HG03045 (cell line): ENCODE measurements at regions not wholly inside any gene's neighbourhood (a gene's known extent, or its start where the extent isn't known, plus 50 kb on each side); places are given as distances from the start of the nearest gene placed in this dataset.

Source experiments
- ATAC-seq: cut with Tn5 transposase; IDR thresholded peaks from one replicate; pipeline ENCODE4 v1.9.1; 2021; ENCODE audit warnings: mild to moderate bottlenecking, moderate library complexity; ENCODE audit not compliant: unreplicated experiment

DNA sequence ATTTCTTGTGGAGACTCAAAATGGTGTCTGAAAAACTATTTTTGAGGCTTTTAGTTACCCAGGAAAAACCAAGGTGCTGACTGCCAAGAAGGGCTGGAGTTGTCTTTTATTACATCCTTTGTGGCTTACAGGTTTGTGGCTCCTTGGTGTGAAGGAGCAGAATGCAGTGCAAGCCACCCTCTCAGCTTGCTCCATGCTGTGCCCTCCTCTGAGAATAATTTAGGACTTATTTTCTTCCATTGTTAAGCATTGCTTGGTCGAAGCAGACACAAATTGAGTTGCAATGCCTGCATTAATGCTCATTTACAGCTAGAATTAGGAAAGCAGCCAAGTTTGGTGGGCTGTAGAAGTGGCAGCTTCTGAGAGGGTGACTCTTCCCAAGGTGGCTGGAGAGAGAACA is 272.2 kb downstream of the KIF4B start:
- no peak for ATAC-seq

DNA sequence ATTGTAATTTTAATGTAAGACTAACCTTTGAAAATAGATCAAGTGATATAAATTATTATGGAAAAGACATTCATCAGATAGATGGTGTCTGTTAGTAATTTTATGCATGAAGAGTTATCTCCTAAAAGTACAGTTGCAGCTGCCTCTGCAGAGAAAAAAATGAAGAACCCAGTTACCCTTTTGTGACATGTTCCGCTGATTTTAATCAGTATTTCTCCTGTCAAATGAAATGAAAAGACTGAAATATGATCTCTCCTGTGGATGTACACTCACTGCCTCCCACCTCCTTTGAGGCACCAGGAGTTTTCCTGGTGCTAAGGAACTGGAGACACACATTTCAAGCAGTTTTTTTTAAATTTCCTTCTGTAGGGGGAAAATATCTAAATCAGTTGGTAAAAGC is 277.4 kb downstream of the KIF4B start:
- no peak for ATAC-seq

DNA sequence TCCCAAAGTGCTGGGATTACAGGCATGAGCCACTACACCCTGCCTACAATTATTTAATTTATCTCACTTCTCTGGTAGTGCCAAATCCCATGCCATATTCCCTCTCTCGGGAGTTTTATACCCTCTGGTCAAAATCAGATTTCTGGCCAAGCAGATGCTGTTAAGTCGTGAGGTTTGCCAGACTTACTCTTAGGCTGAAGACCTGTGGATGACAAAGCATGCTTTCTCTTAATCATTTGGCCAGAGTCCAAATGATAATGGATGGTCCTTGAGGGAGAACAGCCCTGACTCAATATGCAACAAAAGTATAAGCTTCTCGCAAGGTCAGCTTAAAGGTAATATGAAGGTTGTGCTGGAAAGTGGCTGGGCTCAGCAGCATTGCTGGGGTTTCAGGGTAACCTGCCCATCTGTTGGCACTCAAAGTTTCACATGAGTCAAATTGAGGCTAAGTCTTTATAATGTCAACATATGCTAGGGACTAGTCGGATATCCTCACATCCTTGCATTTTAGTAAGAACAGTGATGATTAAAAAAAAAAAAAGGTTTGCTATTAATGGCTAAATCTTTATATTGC is 280.1 kb downstream of the KIF4B start:
- ATAC-seq = no peak

DNA sequence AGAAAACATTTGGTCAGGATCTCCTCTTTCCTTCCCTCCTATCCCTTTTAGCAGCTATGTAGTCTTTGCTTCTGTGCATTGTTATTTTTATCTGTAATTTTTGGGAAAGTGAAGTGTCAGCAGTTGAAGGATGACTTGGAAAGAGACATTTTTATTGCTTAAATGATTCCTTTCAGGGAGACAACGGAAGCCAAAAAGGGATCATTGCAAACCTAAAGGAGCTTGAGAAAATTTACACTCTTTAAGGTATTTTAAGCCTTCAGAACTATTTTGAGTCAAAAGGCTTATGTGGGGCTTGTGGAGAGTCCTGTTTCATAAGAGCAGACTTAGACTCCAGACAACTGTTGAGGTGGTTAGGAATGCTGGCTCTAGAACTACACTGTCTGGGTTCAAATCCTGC is 281.6 kb downstream of the KIF4B start:
- no peak for ATAC-seq

DNA sequence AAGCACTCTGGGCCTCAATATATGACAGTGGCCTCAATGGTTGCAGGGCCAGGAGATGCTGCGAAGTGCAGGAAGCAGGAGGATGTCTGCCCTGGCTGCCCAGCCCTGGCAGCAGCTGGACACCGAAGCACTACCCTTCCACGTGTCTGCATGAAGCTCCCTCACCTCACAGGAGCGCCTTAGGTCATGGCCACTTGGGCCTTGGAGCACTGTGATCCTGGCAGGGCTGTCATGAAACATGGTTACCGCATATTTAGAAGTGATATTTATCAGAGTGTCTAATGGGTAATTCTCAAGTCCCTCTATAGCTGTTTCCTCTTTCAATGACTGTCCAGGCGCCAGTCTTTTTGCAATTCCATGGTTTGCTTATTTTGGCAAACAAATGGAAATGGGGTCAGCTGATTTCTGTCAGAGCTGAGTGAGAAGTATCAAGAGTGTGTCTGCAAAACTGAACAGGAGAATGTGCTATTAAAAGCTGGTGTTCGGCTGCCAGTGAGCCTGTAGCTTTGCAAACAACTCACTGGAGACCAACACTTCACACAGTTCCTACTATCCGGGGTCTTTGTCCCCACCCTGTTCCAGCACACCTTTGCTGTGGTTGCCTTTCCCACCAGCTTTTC is 285.9 kb downstream of the KIF4B start:
- no peak for ATAC-seq

DNA sequence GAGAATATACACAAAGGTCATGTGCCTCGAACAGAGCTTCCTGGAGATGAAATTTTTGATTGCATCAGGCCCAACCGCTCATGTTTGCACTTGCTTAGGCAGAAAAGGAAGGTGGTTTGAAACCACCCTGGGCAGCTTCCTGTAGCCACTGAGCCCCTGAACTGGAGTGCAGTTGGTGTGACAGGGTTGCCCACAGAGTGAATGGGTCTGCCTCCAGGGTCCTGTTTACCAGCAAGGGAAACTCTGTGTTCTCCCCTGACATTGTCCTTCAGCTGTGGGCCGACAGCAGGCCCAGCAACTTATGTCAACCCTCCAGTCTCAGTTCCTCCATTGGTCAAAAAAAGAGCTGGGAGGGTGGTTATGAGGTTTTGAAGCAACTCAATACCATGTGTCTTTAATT is 289.6 kb downstream of the KIF4B start:
- ATAC-seq = no peak

DNA sequence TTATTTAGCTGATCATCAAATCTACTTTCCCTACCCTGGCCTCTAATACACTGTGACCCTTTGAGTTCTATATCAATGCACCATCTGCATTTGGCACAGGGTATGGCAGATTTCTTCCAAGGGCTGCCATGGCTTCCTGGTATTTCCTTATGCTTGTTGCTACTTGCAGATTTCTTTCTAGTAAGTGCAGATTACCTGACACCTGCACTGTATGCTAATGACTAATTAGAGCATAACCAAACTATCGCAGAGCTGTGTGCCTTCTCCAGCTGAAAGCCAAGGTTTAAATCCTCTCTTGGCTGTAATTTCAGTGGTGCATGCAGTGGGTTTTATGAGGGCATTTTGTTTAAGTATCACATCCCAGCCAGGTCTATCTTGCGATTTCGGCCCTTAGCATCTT is 293.7 kb downstream of the KIF4B start:
- no peak for ATAC-seq

DNA sequence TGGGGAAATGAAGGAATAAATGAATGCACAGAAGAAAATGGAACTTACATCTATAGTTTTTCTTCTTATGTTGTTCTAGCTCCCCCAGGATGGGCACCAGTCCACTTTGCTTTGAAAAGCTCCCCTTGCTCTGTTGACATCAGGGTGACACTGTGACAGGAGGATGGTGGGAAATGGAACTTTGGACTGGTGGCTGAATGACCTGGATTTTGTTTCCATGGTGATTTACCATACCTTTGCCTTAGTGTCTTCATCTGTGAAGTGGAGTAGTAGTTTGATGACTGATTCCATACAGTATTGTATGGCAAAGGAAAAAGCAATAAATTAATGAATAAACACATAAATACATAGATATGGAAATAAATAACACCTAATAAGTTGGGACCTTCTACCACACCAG is 294.7 kb downstream of the KIF4B start:
- no peak for ATAC-seq

DNA sequence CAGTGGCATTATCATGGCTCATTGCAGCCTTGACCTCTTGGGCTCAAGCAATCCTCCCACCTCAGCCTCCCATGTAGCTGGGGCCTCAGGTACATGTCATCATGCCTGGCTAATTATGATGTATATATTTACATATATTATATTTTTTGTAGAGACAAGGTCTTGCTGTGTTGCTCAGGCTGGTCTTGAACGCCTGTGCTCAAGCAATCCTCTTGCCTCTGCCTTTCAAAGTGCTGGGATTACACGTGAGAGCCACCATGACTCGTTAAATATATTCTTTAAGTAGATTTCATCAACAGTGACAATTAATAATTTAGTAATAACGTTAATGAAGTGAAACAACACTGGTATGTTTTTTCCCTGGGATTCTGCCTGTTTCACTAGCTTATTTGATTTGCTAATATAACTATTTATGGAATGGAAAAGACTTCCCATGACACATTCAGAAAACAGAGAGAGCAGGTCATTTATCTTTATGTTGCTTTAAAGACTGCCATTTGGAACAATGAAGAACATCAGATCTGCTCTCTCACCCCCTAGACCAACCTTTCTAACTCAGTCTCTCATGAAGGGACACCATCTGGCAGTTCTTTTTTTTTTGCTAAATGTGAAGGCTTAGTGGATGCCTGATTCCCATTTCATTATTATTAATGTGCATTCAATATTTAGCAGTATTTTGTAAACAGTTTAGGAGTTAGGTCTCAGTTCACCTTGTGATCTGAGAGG is 295.6 kb downstream of the KIF4B start:
- no peak for ATAC-seq

DNA sequence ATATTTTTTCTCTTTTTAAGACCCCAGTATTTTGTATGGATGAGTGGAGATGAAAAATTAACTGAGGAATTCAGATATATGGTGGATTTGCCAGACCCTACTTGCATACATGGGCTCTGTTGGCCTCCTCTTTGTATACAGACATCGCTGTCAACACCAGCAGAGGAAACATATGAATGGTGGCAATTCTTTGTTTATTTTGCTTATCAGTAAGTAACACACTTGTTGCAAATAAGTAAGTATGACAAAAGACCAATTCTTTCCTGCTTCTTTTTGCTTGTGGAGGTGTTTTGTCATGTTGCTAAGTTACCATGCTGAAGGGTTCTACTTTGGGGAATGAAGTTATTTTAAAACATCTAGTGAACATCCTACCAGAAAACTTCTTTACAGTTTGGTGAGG is 298.2 kb downstream of the KIF4B start:
- ATAC-seq = no peak

DNA sequence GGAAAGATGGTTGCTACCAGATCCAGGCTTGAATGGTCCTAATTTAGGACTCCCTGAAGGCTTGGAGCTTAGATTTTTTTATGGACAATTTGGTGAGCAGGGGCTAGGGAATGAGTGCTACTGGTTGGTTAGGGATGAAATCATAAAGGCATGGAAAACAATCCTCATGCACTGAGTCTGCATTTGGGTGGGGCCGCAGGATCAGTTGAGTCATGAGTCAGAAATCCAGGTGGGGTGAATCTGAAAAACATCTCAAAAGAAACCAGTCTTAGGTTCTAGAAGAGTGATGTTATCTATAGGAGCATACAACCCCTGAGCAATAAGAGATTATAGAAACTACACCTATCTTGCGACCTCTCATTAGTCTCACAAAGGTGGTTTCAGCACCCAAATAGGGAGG is 300.0 kb downstream of the KIF4B start:
- ATAC-seq = no peak

DNA sequence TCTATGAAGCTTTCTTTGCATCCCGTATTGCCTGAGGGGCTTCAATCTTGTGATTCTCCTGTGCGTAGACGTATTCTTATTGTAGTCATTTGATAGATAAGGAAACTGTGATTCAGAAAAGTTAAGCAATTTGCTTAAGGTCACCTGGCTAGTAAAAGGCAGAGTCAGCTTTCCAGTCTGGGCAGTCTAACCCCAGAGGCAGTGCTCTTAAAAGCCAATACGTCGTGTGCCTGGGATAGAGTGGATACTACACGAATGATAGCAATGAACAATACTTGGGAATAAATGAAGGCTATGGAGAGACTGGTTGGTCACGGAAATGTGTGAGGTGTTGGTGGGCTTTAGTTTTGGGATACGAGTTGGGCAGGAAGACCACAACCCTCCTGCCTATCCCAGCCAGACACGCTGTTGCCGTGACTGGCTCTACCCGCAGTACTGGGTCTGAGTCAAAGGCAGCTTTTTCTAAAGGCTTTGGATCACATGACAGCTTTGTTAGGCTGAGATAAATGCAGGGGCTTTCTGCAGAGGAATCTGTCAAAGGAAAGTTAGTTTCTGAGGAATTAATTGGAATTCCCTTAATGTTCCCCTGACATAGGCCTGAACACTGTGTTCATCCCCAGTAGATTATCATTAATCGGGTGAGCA is 302.6 kb downstream of the KIF4B start:
- no peak for ATAC-seq

DNA sequence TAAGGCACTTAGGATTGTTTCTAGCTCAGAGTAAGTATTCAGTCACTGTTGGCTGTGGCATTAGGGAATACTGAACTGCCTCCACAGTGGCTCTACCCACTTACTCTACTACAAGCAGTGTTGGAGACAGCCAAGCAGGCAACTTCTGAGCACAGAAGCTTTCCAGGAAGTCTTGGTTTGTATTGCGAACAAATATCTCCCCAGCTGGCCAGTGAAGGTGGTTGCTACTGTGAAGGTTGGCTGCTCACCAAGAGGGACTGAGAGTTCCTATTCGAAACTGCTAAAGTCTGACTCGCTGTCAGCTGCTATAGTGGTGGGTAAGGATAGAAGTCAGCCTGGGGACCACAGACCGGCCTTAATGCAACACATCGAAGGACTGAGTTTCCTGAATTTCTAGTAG is 319.1 kb downstream of the KIF4B start:
- ATAC-seq = no peak

DNA sequence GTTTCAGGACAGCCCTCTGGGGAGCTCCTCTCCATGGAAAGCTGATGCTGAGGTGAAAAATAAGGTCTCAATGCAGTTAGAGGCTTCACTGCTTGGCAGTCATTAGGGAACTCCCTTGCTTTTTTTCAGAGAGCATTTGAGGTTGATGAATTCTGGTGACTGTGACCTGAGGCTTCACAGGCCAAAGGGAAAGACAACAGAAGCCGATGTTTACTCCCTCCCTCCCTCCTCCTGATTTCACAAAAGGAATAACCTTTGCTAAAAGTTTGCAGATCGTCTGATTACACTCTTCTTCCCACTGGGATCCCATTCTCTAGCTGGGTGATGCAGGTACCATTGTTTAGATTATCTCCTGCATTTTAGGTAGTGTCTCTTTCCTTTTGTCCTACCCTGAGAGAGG is 329.4 kb downstream of the KIF4B start:
- no peak for ATAC-seq

DNA sequence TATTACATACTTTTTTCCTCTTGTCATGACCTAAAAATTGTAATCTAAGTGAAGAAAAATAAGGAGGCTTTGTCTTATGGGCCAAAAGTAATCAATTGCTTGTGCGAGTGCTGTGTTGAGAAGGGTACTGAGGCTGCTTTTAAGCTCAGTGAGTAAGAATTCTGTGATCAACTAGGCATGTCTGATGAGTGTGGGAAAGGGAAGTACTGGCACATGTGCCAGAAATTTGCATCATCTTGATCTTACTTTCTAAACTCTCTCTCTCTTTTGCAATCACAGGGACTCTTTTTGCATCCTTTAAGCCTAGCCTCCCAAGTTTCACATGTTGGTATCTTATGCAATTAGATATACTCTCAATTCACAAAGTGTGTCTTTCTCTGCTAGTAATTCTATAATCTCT is 329.9 kb downstream of the KIF4B start:
- no peak for ATAC-seq

DNA sequence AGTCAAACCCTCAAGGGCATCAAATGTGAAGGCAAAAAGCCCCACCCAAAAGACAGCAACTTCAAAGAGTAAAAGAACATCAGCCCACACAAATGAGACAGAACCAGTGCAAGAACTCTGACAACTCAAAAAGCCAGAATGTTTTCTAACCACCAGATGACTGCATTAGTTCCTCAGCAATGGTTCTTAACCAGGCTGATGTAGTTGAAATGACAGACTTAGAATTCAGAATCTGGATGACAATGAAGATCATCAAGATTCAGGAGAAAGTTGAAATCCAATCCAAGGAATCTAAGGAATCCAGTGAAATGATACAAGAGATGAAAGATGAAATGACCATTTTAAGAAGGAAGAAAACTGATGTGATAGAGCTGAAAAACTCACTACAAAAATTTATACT is 339.7 kb downstream of the KIF4B start:
- ATAC-seq = no peak

DNA sequence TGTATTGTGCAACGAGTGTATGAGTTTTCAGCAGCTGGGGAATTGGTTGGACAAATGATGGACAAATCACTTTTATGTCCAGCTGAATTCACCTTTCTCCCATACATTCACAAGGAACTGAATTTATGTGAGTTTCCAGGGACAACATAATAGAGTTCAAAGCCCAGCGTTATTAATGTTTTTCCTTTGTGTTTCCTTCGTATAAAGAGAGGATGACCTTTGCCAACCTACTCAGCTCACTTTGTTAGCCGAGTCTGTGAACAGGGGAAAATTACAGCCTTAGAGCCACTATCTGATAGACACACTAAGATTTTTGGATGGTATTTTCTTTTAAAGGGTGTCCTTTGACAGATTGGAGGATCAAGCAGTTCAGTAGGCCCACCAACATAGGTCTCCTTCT is 352.5 kb downstream of the KIF4B start:
- ATAC-seq = no peak

DNA sequence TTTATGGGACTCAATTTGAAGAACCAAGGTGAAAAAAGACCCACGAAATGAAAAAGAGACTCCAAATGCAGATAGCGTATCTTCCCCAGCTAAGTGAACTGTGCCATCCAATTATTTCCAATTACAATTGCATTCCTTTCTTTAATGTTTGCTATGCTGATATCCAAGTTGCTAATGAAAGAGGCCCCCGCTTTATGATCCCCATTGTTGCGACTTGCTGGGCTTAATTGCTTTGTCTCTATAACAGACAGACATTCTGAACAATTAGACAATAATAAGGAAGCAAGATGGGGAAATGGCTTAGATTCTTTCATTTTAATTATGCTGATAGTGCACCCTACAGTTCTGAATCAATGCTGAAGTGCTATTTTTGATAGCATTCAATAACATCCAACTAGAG is 354.3 kb downstream of the KIF4B start:
- no peak for ATAC-seq

DNA sequence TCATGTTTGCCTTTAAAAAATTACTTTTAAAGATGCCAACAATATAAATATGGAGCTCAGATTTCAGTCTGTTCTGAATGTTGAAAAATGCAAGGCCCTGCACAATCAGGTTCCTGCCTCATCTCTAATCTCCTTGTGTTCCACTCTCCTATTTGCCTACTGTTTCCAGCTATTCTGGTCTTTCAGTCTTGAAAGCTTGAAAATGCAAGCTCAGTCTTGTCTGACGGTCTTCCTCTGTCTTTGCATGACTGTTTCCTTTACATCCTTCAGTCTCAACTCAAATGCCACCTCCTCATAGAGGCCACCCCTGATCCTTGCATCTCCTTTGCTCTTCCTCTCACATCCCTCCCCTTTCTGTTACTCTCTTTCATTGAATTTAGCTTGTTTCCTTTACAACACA is 354.9 kb downstream of the KIF4B start:
- ATAC-seq = no peak

DNA sequence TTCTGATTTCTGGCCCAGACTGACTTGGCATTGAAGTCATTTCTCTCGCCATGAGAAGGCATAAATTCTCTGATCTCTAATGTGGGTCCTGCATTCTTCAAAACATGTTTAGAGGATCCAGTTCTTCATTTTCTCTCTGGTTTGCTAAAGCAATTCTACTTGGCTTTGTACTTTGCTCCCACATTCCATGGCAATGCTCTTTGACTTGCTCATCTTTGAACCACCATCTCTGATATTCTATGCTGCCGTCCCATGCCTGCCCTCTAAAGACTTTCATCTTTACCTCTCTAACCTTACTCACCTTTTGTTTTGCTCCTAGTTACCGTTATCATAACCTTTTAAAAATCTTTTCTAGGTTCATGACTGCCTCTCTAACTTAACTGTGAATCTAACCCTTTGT is 366.9 kb downstream of the KIF4B start:
- ATAC-seq = no peak

DNA sequence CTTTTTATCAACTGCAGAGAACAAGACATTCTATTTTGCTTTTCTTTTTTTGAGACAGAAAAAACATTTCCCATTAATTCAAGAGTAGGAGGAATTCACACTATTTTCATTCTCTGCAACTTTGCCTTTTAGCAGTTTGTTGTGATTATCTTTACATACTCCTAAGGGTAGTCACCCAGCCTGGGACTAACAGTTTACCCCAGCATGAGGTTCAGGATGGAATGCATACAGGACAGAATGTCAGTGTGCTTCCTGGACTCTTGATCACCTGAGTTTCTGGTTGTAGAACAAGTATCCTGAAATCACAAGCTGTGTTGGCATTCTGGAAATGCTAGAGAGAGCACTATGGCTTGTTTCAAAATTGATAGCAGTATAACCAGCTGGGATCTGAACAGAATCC is 368.1 kb downstream of the KIF4B start:
- ATAC-seq = no peak

DNA sequence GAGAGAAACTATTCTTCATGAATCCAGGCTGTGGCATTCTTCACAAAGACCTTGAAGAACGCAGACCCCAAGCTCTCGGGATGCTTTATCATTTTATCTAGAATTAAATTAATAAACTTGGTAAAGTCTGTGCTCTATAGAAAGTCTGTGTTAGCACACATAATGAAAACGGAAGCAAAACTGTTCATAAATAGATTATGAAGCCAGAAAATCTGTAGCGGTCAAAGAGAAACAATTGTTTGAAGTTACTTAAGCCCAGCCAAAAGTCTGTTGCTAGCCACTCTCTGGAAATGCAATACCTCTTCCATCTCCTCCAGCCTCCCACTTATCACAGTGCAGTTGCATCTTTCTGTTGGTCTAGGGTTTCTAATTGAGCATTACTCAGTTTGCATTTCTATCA is 375.9 kb downstream of the KIF4B start:
- no peak for ATAC-seq
